DMS 273 (cell line): ENCODE measurements at regions not wholly inside any gene's neighbourhood (a gene's known extent, or its start where the extent isn't known, plus 50 kb on each side); places are given as distances from the start of the nearest gene placed in this dataset.

Source experiments
- DNase-seq: peaks from one replicate; lab custom pipeline; 2025; ENCODE audit not compliant: unreplicated experiment; lab: John Stamatoyannopoulos, UW

DNA sequence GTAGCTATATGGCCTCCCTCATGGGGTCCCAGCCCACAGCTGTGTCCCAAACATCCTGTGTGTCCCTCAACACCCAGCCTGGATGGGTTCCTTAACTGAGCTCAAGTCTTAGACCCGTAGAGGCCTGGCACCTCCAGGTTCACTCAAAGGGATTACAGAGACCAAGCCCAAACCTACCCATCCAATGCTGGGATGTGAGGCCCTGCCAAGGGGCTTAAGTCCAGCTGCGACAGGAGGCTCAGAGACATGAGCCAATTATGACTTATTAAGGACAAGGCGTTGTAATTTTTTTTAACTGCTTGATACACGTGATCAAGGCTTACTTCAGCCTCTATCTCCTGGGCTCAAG is 105.6 kb upstream of the RET start:
- DNase-seq: no peak

DNA sequence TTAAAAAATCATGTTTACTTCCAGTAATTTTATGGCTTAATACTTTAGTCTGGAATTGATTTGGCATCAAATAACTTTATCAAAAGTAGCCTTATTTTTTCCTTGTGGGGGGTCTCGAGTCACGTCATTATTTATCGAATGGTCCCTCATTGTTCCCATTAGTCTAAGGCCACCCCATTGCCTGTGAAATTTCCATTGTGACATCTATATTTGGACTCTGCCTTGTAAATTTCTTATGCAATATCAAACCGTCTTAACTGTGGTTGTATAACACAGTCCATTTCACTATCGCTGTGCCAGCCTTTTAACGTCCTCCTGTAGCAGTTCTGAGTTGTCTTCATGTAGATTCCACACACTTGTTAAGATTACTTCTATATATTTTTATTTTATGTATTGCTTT is 103.9 kb upstream of the RET start:
- DNase-seq: no peak

DNA sequence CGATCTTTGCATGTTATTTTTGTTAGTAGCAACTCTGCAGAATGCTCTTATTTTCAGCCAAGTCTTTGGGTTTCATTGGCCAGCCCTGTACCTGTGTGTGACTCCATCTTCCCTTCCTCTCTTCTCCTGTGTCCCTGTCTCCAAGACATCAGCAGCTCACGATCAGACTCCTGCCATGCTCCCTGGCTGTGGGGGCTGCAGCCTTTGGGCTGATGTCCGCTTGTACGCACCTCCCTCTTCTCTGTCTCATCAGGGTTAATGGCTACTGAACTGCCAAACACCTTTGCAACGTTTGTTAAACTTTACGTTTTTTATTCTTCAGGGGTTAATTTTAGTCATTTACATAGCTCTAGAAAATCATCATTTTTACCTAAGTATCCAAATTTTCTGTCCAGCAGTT is 103.5 kb upstream of the RET start:
- no peak for DNase-seq

DNA sequence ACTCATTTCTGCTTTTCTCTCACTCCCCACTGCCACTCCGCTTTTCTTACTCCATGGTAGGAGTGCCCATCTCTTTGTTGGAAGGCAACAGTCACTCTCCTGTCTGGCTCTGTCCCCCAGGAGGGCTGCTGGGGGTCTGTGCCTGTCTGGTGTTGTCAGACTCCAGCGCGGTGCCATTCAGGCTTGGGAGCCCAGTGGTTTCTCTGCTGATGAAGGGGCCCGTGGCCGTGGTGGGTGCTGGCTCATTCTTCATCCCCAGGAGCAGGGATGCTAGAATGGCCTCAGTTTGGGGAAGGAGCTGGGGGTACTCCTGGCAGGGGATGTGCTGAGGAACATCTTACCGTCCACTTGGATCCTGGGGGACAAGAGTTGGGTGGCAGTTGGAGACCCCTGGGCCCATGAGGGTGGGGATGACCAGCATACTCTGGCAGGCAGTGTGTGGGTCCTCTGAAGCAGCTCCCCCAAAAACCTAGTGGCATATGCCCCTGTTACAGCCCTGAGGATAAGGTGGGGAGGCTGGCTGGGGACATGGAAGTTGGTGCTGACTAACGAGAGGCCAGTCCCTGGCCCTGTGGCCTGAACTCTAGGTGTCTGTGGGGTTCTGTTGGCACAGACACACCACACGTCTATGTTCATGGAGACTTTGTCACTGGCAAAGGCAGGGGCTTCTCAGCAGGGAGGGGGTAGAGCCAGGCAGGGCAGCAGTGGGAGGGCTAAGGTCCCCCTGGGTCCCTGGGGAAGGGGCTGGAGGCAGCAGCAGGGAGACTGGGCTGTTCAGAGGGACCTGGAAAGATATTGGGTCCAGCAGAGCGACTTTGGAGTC is 102.8 kb upstream of the RET start:
- no peak for DNase-seq

DNA sequence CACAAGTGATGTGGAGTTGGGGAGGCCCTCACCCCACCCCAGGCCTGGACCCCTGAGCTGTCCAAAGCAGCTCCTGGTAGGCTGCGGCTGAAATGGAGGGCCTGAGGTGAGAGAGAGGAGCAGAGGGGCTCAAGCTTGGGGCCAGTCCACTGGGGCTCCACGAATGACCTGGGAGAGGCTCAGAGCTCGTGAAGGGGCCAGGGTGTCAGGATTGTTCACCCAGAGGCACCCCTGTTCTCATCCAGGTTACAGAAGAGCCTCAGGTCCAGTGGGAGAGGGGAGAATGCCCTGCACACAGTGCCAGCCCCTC is 102.2 kb upstream of the RET start:
- DNase-seq: no peak

DNA sequence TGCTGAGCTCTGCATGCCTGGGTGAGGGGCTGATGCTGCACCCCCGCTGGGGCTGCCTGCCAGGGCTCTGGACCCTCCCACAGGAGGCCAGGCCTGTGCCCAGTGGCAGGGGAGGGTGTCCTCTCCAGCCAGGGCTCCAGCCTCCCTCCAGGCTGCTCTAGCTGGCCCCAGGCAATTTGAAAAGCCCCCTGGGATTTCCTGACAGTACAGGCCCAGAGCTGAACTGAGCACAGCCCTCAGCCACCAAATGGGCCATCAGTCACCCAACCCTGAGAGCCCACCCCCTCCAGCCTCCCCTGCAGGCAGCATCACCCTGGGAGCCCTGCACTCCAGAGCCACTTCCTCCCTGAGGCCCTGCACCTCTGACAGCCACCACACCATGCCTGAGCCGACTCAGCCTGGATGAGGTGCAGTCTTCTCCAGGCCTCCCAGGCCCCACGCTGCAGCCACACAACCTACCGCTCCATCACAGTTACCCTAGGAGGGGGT is 101.8 kb upstream of the RET start:
- no peak for DNase-seq

DNA sequence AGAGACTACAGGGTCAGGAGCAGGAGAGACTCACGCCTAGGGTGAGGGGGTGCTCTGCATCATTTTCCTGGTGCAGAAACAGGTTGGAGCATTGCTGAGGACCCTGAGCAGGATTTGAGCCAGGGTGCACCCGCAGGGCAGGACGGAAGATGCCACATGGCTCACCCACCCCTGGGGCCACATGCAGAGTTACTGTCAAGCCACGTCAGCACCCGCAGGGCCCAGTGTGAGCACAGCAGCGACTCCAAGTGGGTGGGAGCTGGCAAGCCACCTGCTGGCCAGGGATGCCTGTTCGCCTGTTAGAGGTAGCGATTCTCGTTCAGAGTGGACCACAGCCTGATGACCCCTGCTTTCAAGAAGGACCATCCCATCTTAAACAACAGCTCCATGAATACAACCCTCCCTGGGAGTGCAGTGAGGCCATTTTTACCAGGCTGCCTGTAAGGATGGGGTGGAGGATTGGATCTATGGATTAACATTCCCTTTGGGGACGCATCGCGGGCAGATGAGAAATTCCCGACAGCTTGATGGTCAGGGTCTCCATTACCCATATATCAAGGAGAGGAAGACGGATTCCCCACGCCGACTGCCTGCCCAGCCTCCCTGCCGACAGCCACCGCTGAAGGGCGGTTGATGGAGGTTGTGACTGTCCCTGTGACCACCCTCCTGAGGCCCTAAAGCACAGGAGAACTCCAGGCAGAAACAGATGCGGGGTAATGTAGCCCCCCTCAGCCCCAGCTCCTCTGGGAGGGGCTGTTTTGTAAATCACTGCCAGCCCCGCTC is 101.1 kb upstream of the RET start:
- DNase-seq: no peak

DNA sequence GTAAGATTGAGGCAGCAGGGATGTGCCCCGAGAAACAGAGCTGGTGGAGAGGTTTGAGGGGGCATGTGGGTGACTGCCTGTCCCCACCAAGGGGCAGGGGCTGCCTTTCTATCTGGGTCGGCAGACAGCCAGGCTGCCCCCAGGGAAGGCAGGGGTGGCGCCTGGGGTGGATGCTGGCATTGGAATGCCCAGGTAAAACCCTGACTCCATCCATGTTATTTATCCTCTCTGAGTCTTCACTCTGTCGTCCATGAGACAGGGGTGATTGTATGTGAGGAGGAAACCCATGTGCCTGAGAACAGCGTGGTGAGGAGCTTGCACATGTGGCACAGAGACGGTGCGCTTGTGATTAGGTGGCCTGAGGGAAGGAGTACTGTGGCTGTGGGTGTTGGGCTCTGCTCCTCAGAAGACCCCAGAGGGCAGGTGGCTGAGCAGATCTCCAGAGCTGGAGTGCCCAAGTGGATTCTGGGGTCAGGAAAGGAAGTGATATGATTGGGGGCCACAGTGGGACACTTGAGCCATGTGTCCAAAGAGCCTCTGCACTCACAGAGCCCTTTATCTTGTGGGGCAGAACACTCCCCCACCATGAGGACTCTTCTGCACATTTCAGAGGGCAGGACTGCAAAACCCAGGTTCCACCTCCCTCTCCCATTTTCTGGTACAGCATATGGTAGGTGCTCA is 100.4 kb upstream of the RET start:
- DNase-seq: no peak

DNA sequence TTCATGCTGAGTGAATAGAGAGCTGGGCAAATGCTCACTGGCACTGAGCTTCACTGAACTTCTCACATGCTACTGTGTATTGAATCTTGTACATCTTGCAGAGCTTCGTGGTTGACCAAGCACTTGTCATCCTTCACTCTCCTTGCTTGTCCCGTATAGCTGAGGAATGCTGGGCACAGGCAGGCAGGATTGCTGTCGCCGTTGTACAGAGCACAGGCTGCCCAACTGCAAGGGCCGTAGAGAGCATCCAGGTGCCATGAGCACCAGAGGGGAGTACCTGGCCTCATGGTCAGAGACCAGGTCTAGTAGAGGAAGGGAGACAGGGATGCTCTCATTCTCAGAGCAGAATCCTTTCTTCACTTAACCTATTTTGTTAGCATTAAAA is 99.8 kb upstream of the RET start:
- DNase-seq: no peak

DNA sequence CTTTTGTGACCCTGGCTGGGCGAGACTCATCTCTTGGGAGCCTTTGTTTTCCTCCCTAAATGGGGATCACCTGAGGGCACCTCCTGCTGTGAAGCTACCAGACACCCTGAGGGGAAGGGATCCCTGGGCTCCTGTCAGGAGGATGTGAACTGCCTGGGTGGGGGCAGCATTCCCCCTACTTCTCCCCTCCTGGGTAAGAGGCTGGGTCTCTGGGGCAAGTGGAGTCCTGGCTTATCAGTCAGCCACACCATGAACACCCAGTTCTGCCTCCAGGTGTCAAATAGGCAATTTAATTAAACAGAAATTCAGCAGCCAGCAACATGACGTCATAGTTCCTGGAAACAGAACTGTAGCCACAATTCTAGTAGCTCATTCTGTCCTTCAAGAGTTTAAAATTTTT is 97.7 kb upstream of the RET start:
- no peak for DNase-seq

DNA sequence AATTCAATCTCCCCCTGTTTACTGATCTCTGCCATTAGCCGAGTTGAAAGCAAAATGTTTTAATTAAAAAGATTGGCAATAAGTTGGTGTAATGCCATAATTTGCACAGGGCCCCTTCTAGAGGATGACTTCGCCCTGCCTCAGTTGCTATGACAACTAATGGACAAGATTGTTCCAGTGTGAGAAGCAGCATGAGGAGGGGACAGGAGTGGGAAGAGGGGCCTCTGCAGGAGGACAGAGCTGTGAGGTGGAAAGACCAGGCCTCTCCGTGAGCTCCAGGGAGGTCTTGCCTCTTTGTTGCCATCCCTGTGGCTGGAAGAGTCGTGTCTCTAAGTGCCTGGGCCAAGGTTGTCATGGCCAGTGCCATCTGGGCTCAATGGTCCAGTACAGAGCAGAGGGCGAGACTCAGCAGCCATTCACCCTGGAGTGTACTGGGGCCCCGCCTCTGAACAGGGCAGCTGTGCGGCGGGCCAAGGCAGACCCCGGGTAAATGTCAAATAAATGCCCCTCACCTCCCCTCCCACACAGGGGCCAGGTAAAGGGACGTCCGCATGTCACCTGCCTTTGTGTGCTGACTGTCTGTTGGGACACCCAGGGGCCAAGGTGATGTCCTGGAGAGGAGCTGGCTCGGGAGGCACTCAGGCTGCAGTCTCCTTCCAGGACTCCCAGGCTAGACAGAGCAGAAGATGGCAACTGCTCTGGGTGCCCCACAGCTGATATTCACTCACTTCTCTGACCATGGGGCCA is 97.0 kb upstream of the RET start:
- DNase-seq: peak; percentile 1

DNA sequence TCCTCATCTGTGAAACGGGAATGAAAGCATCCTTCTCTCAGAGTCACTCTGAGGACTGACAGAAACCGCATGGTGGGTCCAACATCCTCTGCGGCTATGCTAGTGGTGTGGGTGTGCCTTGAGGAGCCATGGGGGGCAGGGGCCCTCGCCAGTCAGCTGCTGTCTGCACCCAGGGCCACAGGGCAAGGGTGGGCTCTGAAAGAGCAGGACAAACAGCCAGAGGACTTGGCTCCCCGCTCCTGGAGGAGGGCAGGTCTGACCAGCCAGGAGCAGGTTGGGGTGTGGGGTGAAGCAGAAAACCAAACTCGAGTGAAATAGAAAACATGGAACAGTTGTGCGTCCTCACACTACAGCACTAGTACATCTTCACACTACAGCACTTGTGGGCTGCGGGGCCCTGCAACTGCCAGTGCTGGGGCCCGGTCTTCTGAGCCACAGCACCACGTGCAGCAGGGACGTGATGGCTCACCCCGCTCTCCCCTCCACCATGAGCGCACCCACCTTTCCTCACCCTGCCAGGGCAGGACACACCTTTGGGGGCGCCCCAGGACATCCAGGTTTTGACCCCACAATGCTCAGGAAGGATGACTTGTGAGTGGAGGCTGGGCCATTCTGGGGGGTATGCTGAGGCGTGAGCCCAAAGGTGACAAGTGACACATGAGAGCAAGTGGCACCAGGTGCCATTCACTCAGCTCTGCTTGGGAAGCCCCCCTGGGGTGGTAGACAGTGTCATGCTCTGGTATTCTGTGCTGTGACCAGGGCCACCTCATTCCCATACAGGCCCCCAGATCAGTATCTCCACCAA is 96.1 kb upstream of the RET start:
- no peak for DNase-seq

DNA sequence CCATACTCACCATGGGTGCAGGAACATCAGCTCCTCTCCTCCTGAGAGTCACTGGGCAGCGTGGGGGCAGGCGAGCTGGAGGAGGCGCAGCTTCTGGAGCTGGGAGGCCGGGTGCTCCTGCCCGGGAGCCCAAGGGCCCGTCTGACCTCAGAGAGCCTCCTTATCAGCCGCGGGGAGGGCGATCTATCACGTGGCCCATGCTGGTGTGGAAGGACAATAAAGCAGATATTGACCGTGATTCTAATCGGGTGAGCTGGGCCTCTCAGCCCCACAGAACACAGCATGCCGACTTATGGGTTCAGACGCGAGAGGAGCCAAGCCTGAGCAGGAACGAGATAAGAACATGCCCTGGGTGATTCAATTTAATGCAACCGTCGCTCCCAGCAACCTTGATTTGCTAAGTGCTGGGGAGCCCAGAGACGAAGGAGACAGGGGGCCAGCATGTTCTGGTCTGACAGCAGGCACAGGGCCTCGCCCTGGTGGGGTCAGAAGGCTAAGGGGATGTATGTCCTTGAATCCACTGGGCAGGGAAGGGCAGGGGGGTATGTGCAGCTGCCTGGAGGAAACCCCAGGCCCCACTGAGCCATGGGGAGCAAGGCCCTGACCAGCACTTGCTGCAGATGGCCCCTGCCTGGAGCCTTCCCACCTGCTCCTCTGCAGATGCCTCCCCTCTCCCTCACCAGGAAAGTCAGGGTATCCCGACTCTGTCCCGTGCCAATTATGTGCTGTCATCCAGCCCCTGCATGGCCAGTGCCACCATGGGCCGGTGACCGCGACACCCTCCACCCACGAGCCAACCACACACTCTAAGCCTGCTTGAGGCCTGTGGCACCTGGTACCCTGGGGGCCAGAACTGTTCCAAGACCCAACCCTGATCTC is 95.3 kb upstream of the RET start:
- DNase-seq: no peak

DNA sequence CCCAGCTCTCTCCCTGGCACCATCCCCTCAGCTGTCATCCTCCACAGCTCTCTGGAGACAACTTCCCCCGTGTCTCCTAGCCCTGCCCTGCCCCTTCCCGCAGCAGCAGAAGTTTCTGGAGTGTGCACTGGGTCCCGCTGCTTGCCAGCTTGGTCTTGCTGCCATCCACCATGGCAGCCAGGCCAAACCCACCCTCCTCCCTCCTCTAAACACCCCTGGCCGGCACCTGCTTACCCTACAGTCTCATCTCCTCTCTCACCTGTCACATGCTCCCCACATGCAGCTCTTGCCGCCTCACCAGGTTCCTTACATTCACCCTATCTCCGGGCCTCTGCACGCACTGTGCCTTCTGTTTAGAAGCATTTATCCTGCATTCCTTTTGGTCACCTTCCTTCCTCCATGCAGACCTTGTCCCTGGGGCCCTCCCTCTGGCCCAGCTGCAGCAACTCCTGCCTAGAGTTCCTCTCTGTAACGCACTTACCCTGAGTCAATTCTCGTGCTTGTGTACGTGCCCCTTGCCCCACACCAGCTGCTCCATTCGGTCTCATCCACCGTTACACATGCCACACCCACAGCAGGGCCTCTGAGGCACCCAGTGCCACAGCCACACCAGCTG is 93.9 kb upstream of the RET start:
- DNase-seq: no peak

DNA sequence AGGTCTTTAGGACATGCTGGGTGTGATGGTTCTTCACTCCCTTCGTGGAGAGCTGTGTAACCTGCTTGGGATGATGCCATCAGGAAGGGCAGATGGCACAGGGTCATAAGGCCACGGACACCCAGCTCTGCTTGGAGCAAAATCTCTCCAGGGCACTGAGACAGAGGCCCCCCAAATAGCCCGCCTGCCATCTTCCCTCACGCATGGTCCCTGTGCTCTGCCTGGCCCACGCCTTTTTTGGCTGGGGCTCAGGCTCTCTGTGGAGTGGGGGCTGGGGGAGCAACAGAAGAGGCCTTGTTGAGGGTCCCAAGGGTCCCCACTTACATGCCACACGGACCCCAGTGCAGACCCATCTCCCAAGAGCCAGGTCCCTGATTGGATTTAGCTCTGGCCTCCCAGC is 93.3 kb upstream of the RET start:
- no peak for DNase-seq

DNA sequence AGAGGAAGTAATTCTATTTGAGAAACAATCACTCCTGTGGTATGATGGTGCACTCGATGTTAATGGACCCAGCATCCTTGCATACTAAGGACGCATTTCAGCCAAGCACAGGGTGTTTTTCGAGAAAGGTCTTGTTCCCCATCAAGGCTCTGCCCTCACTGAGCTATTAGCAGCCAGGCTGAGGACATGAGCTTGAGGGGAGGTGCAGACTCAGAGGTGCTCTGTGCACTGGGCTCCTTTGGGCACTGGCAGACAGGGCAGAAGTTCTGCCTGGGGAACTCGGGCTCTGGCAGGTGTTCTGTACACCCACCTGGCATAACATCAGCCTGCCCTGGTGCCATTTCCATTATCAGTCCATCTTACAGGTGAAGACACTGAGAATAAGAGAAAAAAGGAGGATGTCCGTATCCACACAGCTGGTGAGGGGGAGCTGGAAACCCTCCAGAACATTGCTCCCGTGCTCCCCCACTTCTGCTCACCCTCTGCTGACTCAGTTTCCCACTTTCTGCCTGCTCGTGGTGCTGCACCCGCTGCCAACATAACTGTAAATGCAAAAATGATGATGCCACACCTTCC is 92.7 kb upstream of the RET start:
- DNase-seq: no peak

DNA sequence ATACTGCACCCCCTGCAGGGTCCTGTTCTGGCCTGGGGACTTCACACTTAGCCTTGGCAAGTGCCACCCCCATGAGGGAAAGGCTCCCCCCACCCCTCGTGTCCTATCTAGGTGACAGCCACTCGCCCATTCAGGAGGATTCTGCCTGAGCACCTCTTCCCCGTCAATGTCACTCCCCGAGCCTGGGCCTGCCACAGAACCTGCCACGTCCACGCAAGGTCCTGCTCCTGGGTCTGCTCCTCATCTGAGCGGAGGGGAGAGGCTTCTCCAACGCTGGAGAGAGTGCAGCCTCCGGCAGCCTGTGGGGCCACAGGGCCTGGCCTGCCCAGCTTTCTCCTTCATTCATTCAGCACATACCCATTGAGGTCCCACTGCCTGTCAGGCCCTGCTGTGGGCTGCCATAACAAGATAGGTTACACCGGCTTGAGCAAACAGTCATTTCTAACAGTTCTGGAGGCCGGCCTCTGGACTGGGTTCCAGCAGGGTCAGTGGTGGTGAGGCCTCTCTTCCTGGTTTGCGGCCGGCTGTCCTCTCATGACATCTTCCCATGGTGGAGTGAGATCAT is 92.0 kb upstream of the RET start:
- DNase-seq: no peak

DNA sequence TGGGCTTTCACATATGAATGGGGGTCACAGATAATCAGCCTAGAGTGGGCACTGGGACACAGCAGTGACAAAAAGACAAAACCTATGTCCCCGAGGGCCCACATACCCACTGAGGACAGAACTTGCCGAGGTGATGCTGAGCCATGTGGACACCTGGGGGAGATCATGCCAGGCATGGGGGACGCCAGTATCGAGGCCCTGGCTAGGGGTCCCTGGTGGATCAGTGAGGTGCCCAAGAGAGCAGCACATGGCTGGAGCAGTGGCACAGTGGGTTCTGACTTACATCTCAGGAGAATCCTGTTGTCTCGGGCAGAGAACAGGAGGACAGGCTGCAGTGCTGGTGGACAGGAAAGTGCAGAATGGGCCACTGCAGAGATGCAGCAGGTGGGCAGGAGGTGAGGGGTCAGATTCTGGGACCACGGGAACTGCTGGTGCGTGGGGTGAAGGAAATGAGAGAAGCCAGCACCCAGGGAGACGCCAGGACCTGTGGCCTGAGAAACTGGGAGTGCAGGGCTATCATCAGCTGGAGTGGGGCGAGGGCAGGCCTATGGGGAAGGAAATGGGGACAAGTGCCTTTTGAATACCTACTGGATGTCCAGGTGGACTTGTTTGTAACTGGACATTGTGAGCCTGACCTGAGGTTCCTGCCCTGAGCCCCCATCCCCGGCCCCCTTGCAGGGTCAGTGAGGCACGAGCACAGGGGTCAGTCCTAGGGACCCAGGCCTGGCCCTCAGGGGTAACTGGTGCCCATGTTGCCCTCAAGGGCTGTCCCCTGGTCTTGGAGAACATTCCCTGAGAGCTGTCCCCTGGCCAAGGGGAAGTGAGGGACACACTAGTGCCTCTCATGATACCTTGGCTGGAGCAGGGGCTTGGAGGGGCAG is 91.2 kb upstream of the RET start:
- no peak for DNase-seq
